ENCODE measurements at regions not wholly inside any gene's neighbourhood (a gene's known extent, or its start where the extent isn't known, plus 50 kb on each side); places are given as distances from the start of the nearest gene placed in this dataset.
A peak's percentile ranks its signal among the peaks of the same experiment; 100 is the strongest.
"Not testable (repeated sequence)": the region's sequence is repeated elsewhere in the genome, so short reads cannot be mapped to it uniquely, and the experiment has no call there.

- no peak for DNase-seq
Observed at GRCh38 chr17:13442361-13442760, 159.4 kb downstream of the HS3ST3A1 start.

- DNase-seq = no peak
Observed at GRCh38 chr17:13441873-13442272, 159.9 kb downstream of the HS3ST3A1 start.

GRCh38 chr17:13437966-13438779 is 163.6 kb downstream of the HS3ST3A1 start:
- DNase-seq = peak; percentile 11

- no peak for DNase-seq
Observed at GRCh38 chr17:13435230-13435629, 166.5 kb downstream of the HS3ST3A1 start.

- DNase-seq = no peak
Observed at GRCh38 chr17:13429201-13429600, 172.5 kb downstream of the HS3ST3A1 start.

GRCh38 chr17:13428611-13429042 is 173.1 kb downstream of the HS3ST3A1 start:
- DNase-seq = no peak

GRCh38 chr17:13426991-13427390 is 174.7 kb downstream of the HS3ST3A1 start:
- DNase-seq = no peak

GRCh38 chr17:13425390-13425789 is 176.3 kb downstream of the HS3ST3A1 start:
- DNase-seq = no peak

- no peak for DNase-seq
Observed at GRCh38 chr17:13421581-13422130, 180.1 kb downstream of the HS3ST3A1 start.

- DNase-seq = no peak
Observed at GRCh38 chr17:13420878-13421277, 180.9 kb downstream of the HS3ST3A1 start.

- no peak for DNase-seq
Observed at GRCh38 chr17:13420418-13420826, 181.3 kb downstream of the HS3ST3A1 start.

- no peak for DNase-seq
Observed at GRCh38 chr17:13419676-13420075, 182.1 kb downstream of the HS3ST3A1 start.

GRCh38 chr17:13418891-13419290 is 182.8 kb downstream of the HS3ST3A1 start:
- DNase-seq = no peak

- no peak for DNase-seq
Observed at GRCh38 chr17:13417381-13417950, 184.3 kb downstream of the HS3ST3A1 start.

GRCh38 chr17:13416748-13417363 is 184.9 kb downstream of the HS3ST3A1 start:
- no peak for DNase-seq

GRCh38 chr17:13415871-13416416 is 185.8 kb downstream of the HS3ST3A1 start:
- no peak for DNase-seq

GRCh38 chr17:13415200-13415599 is 186.5 kb downstream of the HS3ST3A1 start:
- not testable (repeated sequence) for DNase-seq

- DNase-seq = no peak
Observed at GRCh38 chr17:13413001-13413400, 188.7 kb downstream of the HS3ST3A1 start.

GRCh38 chr17:13410874-13411273 is 190.9 kb downstream of the HS3ST3A1 start:
- no peak for DNase-seq

- DNase-seq = no peak
Observed at GRCh38 chr17:13410214-13410613, 191.5 kb downstream of the HS3ST3A1 start.

- DNase-seq = no peak
Observed at GRCh38 chr17:13409455-13409854, 192.3 kb downstream of the HS3ST3A1 start.

GRCh38 chr17:13407381-13407780 is 194.3 kb downstream of the HS3ST3A1 start:
- no peak for DNase-seq

GRCh38 chr17:13405807-13406206 is 195.9 kb downstream of the HS3ST3A1 start:
- no peak for DNase-seq
